Activated CD8-positive, alpha-beta T cell treated with anti-CD3 and anti-CD28 coated beads for 36 hours (primary cell): ENCODE measurements at regions not wholly inside any gene's neighbourhood (a gene's known extent, or its start where the extent isn't known, plus 50 kb on each side); places are given as distances from the start of the nearest gene placed in this dataset.

Source experiments
- ATAC-seq: fragments of 200-7000 bp; cut with Tn5 transposase; one replicate; pipeline ENCODE4 v1.10.0; 2021; ENCODE audit warnings: mild to moderate bottlenecking, moderate library complexity
- CTCF ChIA-PET: fragments of 350-600 bp; sonication (Branson Sonifier 250); formaldehyde crosslinking; loops from one replicate; lab custom pipeline; 2021; ENCODE audit warnings: antibody characterized with exemption; lab: Charles Lee
- POLR2A ChIA-PET: fragments of 350-600 bp; sonication (Branson Sonifier 250); formaldehyde crosslinking; loops from one replicate; lab custom pipeline; 2021; ENCODE audit warnings: antibody characterized with exemption; lab: Charles Lee
- DNase-seq: peaks from one replicate; pipeline ENCODE4 v3.0.0-alpha.2; 2020
- H3K27ac Mint-ChIP-seq: one replicate; pipeline ENCODE4 v1.8.0; 2021; ENCODE audit warnings: mild to moderate bottlenecking, mixed read lengths
- H3K27me3 Mint-ChIP-seq: one replicate; pipeline ENCODE4 v1.8.0; 2021; ENCODE audit warnings: mixed read lengths
- H3K36me3 Mint-ChIP-seq: one replicate; pipeline ENCODE4 v1.8.0; 2021; ENCODE audit warnings: low read depth, mixed read lengths
- H3K4me1 Mint-ChIP-seq: one replicate; pipeline ENCODE4 v1.8.0; 2021; ENCODE audit warnings: low read depth, mixed read lengths
- H3K4me3 Mint-ChIP-seq: one replicate; pipeline ENCODE4 v1.8.0; 2021; ENCODE audit warnings: mild to moderate bottlenecking, moderate library complexity, mixed read lengths
- H3K9me3 Mint-ChIP-seq: one replicate; pipeline ENCODE4 v1.8.0; 2021; ENCODE audit warnings: mixed read lengths
- CTCF ChIP-seq: fragments of 200-600 bp; IDR thresholded peaks from one replicate; pipeline ENCODE4 v1.8.0; 2022; ENCODE audit warnings: antibody characterized with exemption, mild to moderate bottlenecking
- intact Hi-C: fragments of 100-400 bp; cut with micrococcal nuclease; formaldehyde crosslinking; loops from one replicate; pipeline ENCODE4 v1.10.0; 2022

- ChIA-PET CTCF (no interaction called here), POLR2A (no interaction called here)
- TF ChIP-seq CTCF = no peak
- H3K9me3 Mint-ChIP-seq = peaks cover 5% of the 10 kb centered on the region
- H3K4me3 Mint-ChIP-seq = no peak overlapping the region
- DNase-seq = no peak
- intact Hi-C loops = no loop called here
- no peak for ATAC-seq
- H3K27ac Mint-ChIP-seq = no peak overlapping the region
- no peaks in the 10 kb centered on the region for H3K36me3 Mint-ChIP-seq
- H3K4me1 Mint-ChIP-seq = no peaks in the 10 kb centered on the region
- peaks cover 15% of the 10 kb centered on the region for H3K27me3 Mint-ChIP-seq
These were observed 66.2 kb upstream of the EYA2 start for GRCh38 chr20:46828471-46828870.

- no peak for TF ChIP-seq CTCF
- DNase-seq (no peak), ATAC-seq (no peak)
- Mint-ChIP-seq H3K4me3 (no peak overlapping the region), H3K4me1 (no peaks in the 10 kb centered on the region), H3K9me3 (no peaks in the 10 kb centered on the region), H3K27me3 (peaks cover 12% of the 10 kb centered on the region), H3K36me3 (no peaks in the 10 kb centered on the region), H3K27ac (no peak overlapping the region)
- ChIA-PET CTCF (no interaction called here), POLR2A (no interaction called here)
- intact Hi-C loops = no loop called here
These were observed 63.6 kb upstream of the EYA2 start for GRCh38 chr20:46830886-46831632.

GRCh38 chr20:46831633-46832011, 63.0 kb upstream of the EYA2 start:
- no peak for DNase-seq
- Mint-ChIP-seq H3K27me3 (peaks cover 13% of the 10 kb centered on the region), H3K9me3 (no peaks in the 10 kb centered on the region), H3K27ac (no peak overlapping the region), H3K4me1 (no peaks in the 10 kb centered on the region), H3K4me3 (no peak overlapping the region), H3K36me3 (no peaks in the 10 kb centered on the region)
- intact Hi-C loops = no loop called here
- ChIA-PET CTCF (no interaction called here), POLR2A (no interaction called here)
- ATAC-seq = no peak
- TF ChIP-seq CTCF = no peak

GRCh38 chr20:46832555-46832954, 62.1 kb upstream of the EYA2 start:
- TF ChIP-seq CTCF = no peak
- POLR2A ChIA-PET = interaction anchor here (0.6 to 0.9 kb wide), 2 partner anchors 17 to 31 kb away, joined by 3 read pairs; no protein-coding TSS in a partner anchor
- H3K9me3 Mint-ChIP-seq = no peaks in the 10 kb centered on the region
- H3K27me3 Mint-ChIP-seq = peaks cover 19% of the 10 kb centered on the region
- CTCF ChIA-PET = no interaction called here
- intact Hi-C loops = no loop called here
- DNase-seq (no peak), ATAC-seq (no peak)
- no peaks in the 10 kb centered on the region for H3K36me3 Mint-ChIP-seq
- H3K4me3 Mint-ChIP-seq = no peak overlapping the region
- H3K27ac Mint-ChIP-seq = no peak overlapping the region
- no peaks in the 10 kb centered on the region for H3K4me1 Mint-ChIP-seq

GRCh38 chr20:46833360-46833759, 61.3 kb upstream of the EYA2 start:
- Mint-ChIP-seq H3K27me3 (peaks cover 13% of the 10 kb centered on the region), H3K4me1 (no peaks in the 10 kb centered on the region), H3K4me3 (no peak overlapping the region), H3K36me3 (no peaks in the 10 kb centered on the region), H3K27ac (no peak overlapping the region), H3K9me3 (no peaks in the 10 kb centered on the region)
- DNase-seq = no peak
- no peak for ATAC-seq
- TF ChIP-seq CTCF = no peak
- intact Hi-C loops = no loop called here
- ChIA-PET POLR2A (no interaction called here), CTCF (no interaction called here)
